Esophagus muscularis mucosa (tissue), 4 donors: ENCODE measurements at regions not wholly inside any gene's neighbourhood (a gene's known extent, or its start where the extent isn't known, plus 50 kb on each side); places are given as distances from the start of the nearest gene placed in this dataset.

Source experiments
- CTCF ChIP-seq, 3 experiments: fragments of 200-600 bp in 2 of 3; fragments of 450-650 bp in 1 of 3; sonication (generic) in 2 of 3; IDR thresholded peaks; one replicate each; pipeline ENCODE4 v1.5.1; 2017 to 2019; ENCODE audit warnings: antibody characterized with exemption in 3 of 3, mild to moderate bottlenecking in 2 of 3, moderate library complexity in 1 of 3
- EP300 ChIP-seq: sonication (generic); formaldehyde crosslinking; IDR thresholded peaks from one replicate; pipeline ENCODE4 v1.6.1; 2017; ENCODE audit warnings: antibody characterized with exemption
- POLR2A ChIP-seq: fragments of 450-650 bp; IDR thresholded peaks from one replicate; pipeline ENCODE4 v1.6.1; 2017; ENCODE audit warnings: antibody characterized with exemption, moderate library complexity, mild to moderate bottlenecking, low read depth
- POLR2AphosphoS5 ChIP-seq, 2 donors: sonication (generic); formaldehyde crosslinking; IDR thresholded peaks; one replicate each; pipeline ENCODE4 v1.6.1; 2017; ENCODE audit warnings: antibody characterized with exemption in 2 of 2

- TF ChIP-seq CTCF (IDR thresholded peaks at IDR 0.05) = no peak
- TF ChIP-seq POLR2A = no peak
- TF ChIP-seq POLR2AphosphoS5 (IDR thresholded peaks at IDR 0.05) = no peak
- no peak for TF ChIP-seq EP300
Observed at GRCh38 chr16:87212026-87212425, 105.2 kb downstream of the C16orf95 start.
